Spleen (tissue), 7 donors: ENCODE measurements at regions not wholly inside any gene's neighbourhood (a gene's known extent, or its start where the extent isn't known, plus 50 kb on each side); places are given as distances from the start of the nearest gene placed in this dataset.

Source experiments
- POLR2A ChIP-seq, 3 donors: fragments of 450-650 bp; IDR thresholded peaks; one replicate each; pipeline ENCODE4 v1.5.1; 2017; ENCODE audit warnings: antibody characterized with exemption in 3 of 3, mild to moderate bottlenecking in 1 of 3
- POLR2AphosphoS5 ChIP-seq, 3 donors: sonication (generic); formaldehyde crosslinking; IDR thresholded peaks; one replicate each; pipeline ENCODE4 v1.5.1; 2017; ENCODE audit warnings: antibody characterized with exemption in 3 of 3
- TF ChIP-seq, protein P1 (sequence below), 11 experiments: fragments of 200-600 bp in 7 of 11; fragments of 450-650 bp in 4 of 11; sonication (generic) in 4 of 11; IDR thresholded peaks in 8 of 11; conservative IDR thresholded peaks in 3 of 11; 1 replicate in 7 of 11; 2 replicates in 4 of 11; pipeline versions ENCODE4 v1.4.0 to v1.8.0; 2016 to 2021; ENCODE audit warnings: antibody characterized with exemption in 11 of 11, inconsistent platforms in 4 of 11, mild to moderate bottlenecking in 1 of 11
- donor health status: DM: no; HTN: no; CAD: no; lungs with moderate emphysema.
- donor health status: DM: no; HTN: no; CAD: no.
- donor health status: DM: no; HTN: no; CAD: no.

DNA sequence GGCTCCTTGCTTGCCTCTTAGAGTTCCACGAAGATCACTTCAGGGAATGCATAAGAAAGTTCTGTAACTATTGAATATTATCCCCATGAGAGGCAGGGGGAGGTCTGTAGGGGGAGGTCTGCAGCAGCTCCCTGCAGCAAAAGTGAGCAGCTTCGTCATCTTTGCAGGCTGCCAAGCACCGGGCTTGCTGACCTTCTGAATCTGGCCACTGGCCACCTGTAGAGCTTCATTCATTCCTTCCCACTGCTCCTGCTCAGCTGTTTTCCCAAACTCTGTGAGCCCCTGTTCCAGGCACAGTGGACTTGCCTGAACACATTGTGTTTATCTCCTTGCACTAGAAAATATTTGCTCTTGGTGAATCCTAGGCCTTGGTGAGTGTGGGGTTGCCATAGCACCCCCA lies 443.3 kb downstream of the HAPSTR1 start:
- TF ChIP-seq, protein P1, sequence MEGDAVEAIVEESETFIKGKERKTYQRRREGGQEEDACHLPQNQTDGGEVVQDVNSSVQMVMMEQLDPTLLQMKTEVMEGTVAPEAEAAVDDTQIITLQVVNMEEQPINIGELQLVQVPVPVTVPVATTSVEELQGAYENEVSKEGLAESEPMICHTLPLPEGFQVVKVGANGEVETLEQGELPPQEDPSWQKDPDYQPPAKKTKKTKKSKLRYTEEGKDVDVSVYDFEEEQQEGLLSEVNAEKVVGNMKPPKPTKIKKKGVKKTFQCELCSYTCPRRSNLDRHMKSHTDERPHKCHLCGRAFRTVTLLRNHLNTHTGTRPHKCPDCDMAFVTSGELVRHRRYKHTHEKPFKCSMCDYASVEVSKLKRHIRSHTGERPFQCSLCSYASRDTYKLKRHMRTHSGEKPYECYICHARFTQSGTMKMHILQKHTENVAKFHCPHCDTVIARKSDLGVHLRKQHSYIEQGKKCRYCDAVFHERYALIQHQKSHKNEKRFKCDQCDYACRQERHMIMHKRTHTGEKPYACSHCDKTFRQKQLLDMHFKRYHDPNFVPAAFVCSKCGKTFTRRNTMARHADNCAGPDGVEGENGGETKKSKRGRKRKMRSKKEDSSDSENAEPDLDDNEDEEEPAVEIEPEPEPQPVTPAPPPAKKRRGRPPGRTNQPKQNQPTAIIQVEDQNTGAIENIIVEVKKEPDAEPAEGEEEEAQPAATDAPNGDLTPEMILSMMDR (IDR thresholded peaks at IDR 0.05 in 8 of 11, conservative IDR thresholded peaks at IDR 0.05 in 3 of 11), result no peak
- TF ChIP-seq POLR2AphosphoS5 (IDR thresholded peaks at IDR 0.05) (no peak), POLR2A (IDR thresholded peaks at IDR 0.05) (no peak)
